ENCODE measurements at regions not wholly inside any gene's neighbourhood (a gene's known extent, or its start where the extent isn't known, plus 50 kb on each side); places are given as distances from the start of the nearest gene placed in this dataset.

GRCh38 chr2:226168496-226169160 is 631.0 kb downstream of the IRS1 start (continued):
- no peak for TF ChIP-seq ZBTB2 (CRISPR knock-in tag; IDR thresholded peaks at IDR 0.05; ENCODE audit: low read depth)
- TF ChIP-seq TIGD3 (CRISPR knock-in tag; IDR thresholded peaks at IDR 0.05; ENCODE audit: borderline replicate concordance): no peak
- no peak for TF ChIP-seq MIER2 (CRISPR knock-in tag; IDR thresholded peaks at IDR 0.05)
- TF ChIP-seq EP300 (IDR thresholded peaks at IDR 0.05; ENCODE audit: low read depth in 2 of 2, low read length in 2 of 2): peak in 1 of 2 experiments; percentile 94; a peak in 2 of 4 replicates
- no peak for TF ChIP-seq EP300 (CRISPR knock-in tag; IDR thresholded peaks at IDR 0.05; ENCODE audit: borderline replicate concordance)
- TF ChIP-seq SKI (IDR thresholded peaks at IDR 0.05; ENCODE audit: partially characterized antibody): no peak
- TF ChIP-seq ZNF234 (CRISPR knock-in tag; conservative IDR thresholded peaks at IDR 0.05): no peak
- TF ChIP-seq ZSCAN21 (CRISPR knock-in tag; IDR thresholded peaks at IDR 0.05; ENCODE audit: borderline replicate concordance): no peak
- TF ChIP-seq ZNF468 (CRISPR knock-in tag; IDR thresholded peaks at IDR 0.05): no peak
- no peak for TF ChIP-seq POLR2A (IDR thresholded peaks at IDR 0.05; ENCODE audit: insufficient read depth in 1 of 2, low read depth in 2 of 2, low read length in 2 of 2)
- no peak for TF ChIP-seq NFKBIZ (CRISPR knock-in tag; IDR thresholded peaks at IDR 0.05)
- peak; percentile 89 for TF ChIP-seq NCOA2 (CRISPR knock-in tag; IDR thresholded peaks at IDR 0.05)
- no peak for TF ChIP-seq ZNF296 (CRISPR knock-in tag; conservative IDR thresholded peaks at IDR 0.05)
- no peak for TF ChIP-seq GTF2F1 (IDR thresholded peaks at IDR 0.05; ENCODE audit: low read length)
- no peak for TF ChIP-seq ATF1 (CRISPR knock-in tag; IDR thresholded peaks at IDR 0.05)
- TF ChIP-seq ZFP37 (CRISPR knock-in tag; IDR thresholded peaks at IDR 0.05; ENCODE audit: borderline replicate concordance): no peak
- peak; percentile 20; the same call in 1 of the 2 replicates for TF ChIP-seq SAP130 (CRISPR knock-in tag; IDR thresholded peaks at IDR 0.05; ENCODE audit: low read depth)
- peak; percentile 63; the same call in 1 of the 2 replicates for TF ChIP-seq PPARG (CRISPR knock-in tag; conservative IDR thresholded peaks at IDR 0.05)
- no peak for TF ChIP-seq FUBP1 (CRISPR knock-in tag; IDR thresholded peaks at IDR 0.05; ENCODE audit: borderline replicate concordance)
- TF ChIP-seq GABPA (IDR thresholded peaks at IDR 0.05; ENCODE audit: low read depth, low read length): no peak
- TF ChIP-seq GABPA (CRISPR knock-in tag; IDR thresholded peaks at IDR 0.05; ENCODE audit: low read depth): no peak
- no peak for TF ChIP-seq CBFB (CRISPR knock-in tag; IDR thresholded peaks at IDR 0.05)
